Right atrium auricular region (tissue), 2 donors: ENCODE measurements at regions not wholly inside any gene's neighbourhood (a gene's known extent, or its start where the extent isn't known, plus 50 kb on each side); places are given as distances from the start of the nearest gene placed in this dataset.
A peak's percentile ranks its signal among the peaks of the same experiment; 100 is the strongest.

Experiments
- DNase-seq: peaks from one replicate; pipeline ENCODE4 v3.0.0-alpha.2; 2019; ENCODE audit warnings: low spot score
- H3K27ac ChIP-seq, 2 donors: fragments of 200-600 bp; sonication (generic); 1 replicate in 1 of 2; 2 replicates in 1 of 2; pipeline ENCODE4 v1.5.1; 2016 to 2019
- H3K27me3 ChIP-seq, 2 donors: fragments of 200-600 bp; sonication (generic); one replicate each; pipeline versions ENCODE4 v1.5.1 to v1.6.0; 2017 to 2019
- H3K36me3 ChIP-seq: fragments of 200-600 bp; sonication (generic); one replicate; pipeline ENCODE4 v1.5.1; 2016
- H3K4me1 ChIP-seq, 2 donors: fragments of 200-600 bp; sonication (generic); one replicate each; pipeline versions ENCODE4 v1.5.1 to v1.6.0; 2017 to 2019
- H3K4me3 ChIP-seq, 2 donors: fragments of 200-600 bp; sonication (generic); 1 replicate in 1 of 2; 2 replicates in 1 of 2; pipeline ENCODE4 v1.5.1; 2017 to 2019; ENCODE audit warnings: mild to moderate bottlenecking in 1 of 2, moderate library complexity in 1 of 2
- H3K9me3 ChIP-seq, 2 donors: fragments of 200-600 bp; sonication (generic); one replicate each; pipeline ENCODE4 v1.5.1; 2019
- TF ChIP-seq, protein P1 (sequence below), 2 donors: fragments of 200-600 bp; sonication (generic); IDR thresholded peaks; one replicate each; pipeline ENCODE4 v1.5.1; 2019; ENCODE audit warnings: antibody characterized with exemption in 2 of 2

DNA sequence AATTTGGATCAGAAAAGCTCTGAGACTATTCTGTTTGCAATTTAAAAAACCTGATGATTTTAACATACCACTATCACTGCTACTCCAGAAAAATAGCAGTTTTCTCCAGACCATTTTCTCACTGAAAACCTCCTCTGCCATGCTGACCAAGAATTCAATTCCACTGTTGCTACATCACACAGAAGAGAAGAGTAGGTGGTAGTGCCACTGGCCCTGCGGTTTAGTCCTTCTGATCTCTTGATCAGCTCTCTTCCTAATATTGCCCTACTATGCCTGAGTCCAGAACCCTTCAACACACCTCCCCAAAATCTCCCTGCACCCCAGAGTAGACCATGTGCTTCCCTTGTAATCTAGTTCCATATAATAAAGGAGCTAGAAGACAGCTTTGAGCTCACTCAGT is 55.8 kb upstream of the HS3ST1 start:
- Histone ChIP-seq H3K4me1 (no peaks in the 10 kb centered on the region), H3K9me3 (peaks cover 0 to 2% of the 10 kb centered on the region in 2 donors), H3K36me3 (no peaks in the 10 kb centered on the region), H3K27ac (no peak overlapping the region), H3K27me3 (no peaks in the 10 kb centered on the region), H3K4me3 (no peak overlapping the region)
- no peak for DNase-seq
- TF ChIP-seq, protein P1, sequence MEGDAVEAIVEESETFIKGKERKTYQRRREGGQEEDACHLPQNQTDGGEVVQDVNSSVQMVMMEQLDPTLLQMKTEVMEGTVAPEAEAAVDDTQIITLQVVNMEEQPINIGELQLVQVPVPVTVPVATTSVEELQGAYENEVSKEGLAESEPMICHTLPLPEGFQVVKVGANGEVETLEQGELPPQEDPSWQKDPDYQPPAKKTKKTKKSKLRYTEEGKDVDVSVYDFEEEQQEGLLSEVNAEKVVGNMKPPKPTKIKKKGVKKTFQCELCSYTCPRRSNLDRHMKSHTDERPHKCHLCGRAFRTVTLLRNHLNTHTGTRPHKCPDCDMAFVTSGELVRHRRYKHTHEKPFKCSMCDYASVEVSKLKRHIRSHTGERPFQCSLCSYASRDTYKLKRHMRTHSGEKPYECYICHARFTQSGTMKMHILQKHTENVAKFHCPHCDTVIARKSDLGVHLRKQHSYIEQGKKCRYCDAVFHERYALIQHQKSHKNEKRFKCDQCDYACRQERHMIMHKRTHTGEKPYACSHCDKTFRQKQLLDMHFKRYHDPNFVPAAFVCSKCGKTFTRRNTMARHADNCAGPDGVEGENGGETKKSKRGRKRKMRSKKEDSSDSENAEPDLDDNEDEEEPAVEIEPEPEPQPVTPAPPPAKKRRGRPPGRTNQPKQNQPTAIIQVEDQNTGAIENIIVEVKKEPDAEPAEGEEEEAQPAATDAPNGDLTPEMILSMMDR (IDR thresholded peaks at IDR 0.05) = no peak

GRCh38 chr4:11483046-11483445 is 54.4 kb upstream of the HS3ST1 start:
- Histone ChIP-seq H3K27me3 (no peaks in the 10 kb centered on the region), H3K27ac (no peak overlapping the region), H3K36me3 (no peaks in the 10 kb centered on the region), H3K4me3 (no peak overlapping the region), H3K9me3 (peaks cover 0 to 4% of the 10 kb centered on the region in 2 donors), H3K4me1 (no peaks in the 10 kb centered on the region)
- TF ChIP-seq, protein P1 (IDR thresholded peaks at IDR 0.05) = no peak
- DNase-seq = no peak

- Histone ChIP-seq H3K27ac (no peak overlapping the region), H3K27me3 (no peaks in the 10 kb centered on the region), H3K9me3 (peaks cover 0 to 4% of the 10 kb centered on the region in 2 donors), H3K4me3 (no peak overlapping the region), H3K4me1 (no peaks in the 10 kb centered on the region), H3K36me3 (no peaks in the 10 kb centered on the region)
- DNase-seq = peak; percentile 67
- TF ChIP-seq, protein P1 (IDR thresholded peaks at IDR 0.05) = no peak
Measured at GRCh38 chr4:11480683-11481082, 52.0 kb upstream of the HS3ST1 start.
